ENCODE measurements at regions not wholly inside any gene's neighbourhood (a gene's known extent, or its start where the extent isn't known, plus 50 kb on each side); places are given as distances from the start of the nearest gene placed in this dataset.

DNA sequence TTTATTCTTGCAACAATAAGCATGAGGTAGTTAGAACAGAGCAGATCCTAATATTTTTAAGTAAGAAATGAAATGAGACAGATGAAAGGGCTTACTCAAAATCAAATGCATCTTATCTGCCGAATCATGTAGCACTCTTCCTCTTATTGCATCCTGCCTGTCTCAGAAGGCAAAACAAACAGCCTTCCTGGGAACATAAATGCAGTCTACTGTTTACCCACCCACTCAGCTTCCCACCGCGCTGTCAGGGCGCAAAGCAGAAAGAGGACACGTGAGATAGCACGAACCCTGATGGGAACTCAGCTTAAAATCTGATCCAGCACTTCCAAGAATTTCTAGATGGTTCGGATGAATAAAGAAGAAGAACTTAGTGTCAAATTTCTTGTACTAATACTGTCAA, 114.4 kb upstream of the CDK1 start:
- peak; percentile 27 for DNase-seq

- no peak for DNase-seq
Measured at GRCh38 chr10:60662917-60663614, 115.2 kb upstream of the CDK1 start.

GRCh38 chr10:60661637-60662036, 116.6 kb upstream of the CDK1 start:
- no peak for DNase-seq

DNA sequence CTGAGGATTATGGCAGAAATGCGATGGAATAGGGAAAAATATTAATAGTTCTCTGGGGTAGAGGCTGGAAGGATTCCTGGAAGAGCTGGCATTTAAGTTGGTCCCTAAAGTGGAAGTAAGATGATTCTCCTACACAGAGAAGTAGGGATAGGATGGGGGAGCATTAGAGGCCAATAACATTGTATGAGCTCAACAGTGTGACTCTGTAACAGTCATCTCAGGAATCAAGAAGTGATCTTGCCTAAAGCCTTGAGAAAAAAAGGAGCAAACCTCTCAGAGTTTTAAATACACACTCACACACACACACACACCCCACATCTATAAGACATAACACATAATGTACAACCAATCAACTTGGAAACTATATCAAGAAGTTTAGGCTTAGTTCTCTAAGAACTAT, 117.7 kb upstream of the CDK1 start:
- DNase-seq: no peak

DNA sequence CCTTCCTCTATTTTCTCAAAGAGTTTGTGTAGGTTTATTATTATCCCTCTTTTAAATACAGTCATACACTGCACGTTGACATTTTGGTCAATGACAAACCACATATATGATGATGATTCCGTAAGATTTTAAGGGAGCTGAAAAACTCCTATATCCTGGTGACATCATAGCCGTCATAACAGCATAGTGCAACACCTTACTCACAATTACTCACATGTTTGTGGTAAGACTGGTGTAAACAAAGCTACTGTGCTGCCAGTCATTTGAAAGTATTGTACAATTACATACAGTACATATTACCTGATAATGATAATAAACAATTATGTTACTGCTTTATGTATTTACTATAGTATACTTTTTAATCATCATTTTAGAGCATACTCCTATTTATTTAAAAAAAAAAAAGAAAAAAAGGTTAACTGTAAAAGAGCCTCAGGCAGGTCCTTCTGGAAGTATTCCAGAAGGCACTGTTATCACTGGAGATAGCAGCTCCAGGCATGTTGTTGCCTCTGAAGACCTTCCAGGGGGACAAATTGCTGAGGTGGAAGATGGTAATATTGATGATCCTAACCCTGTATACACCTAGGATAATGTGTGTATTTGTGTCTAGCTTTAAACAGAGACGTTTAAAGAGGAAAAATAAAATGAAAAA, 123.3 kb upstream of the CDK1 start:
- DNase-seq: no peak

DNA sequence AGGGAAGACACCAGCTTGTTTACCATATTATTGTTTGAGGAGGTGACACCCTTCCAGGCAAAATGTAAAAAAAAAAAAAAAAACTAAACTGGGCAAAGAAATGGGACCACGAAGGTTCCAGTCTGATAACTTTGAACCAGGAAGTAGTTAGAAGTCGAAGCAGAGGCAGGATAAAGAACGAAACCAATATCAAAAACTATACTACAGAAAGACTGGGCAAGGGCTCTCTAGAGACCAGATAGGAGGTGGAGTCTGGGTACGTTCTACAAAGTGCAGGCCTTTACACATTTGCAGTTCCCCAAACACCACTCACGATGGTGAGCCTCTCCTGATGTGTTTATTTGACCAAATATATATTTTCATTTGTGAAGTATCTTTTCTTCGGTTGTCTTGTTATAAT, 125.7 kb upstream of the CDK1 start:
- no peak for DNase-seq

DNA sequence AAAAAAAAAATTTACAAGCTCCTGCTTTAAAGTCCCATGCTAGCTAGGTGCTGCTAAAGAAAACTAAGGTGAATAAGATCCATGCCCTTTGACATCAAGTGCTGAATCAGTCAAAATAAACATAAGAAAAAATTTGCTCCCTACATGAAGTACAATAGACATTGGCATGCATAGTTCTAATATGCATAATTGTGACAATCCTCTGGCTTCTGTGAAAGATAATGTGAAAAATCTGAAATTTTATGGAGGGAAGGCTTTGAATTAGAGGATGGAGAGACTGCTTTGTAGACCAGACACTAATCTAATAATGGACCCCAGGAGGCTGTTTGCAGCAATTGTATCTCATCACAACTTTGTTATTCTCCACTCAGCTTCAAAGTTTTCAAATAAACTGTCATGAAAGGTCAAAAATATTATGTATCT, 127.9 kb upstream of the CDK1 start:
- DNase-seq: no peak

- no peak for DNase-seq
Measured at GRCh38 chr10:60649485-60650377, 128.5 kb upstream of the CDK1 start.

DNA sequence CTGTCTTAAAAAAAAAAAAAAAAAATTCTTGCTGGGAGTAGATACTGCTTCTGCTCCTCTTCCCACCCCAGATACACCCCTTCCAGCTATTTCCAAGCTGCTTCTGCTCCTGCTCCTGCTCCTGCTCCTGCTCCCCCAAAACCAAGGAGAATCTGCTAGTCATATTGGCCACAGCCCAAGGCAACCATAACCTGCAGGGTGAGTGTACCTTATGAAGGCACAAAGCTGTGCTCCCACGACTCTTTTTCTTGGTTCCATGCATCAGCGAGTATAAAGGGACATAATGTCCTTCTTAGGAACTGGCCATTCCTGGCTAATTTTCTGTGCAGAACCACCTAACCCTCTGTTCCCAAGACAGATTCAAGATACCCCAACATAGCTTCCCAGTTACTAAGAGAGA, 129.5 kb upstream of the CDK1 start:
- no peak for DNase-seq

DNA sequence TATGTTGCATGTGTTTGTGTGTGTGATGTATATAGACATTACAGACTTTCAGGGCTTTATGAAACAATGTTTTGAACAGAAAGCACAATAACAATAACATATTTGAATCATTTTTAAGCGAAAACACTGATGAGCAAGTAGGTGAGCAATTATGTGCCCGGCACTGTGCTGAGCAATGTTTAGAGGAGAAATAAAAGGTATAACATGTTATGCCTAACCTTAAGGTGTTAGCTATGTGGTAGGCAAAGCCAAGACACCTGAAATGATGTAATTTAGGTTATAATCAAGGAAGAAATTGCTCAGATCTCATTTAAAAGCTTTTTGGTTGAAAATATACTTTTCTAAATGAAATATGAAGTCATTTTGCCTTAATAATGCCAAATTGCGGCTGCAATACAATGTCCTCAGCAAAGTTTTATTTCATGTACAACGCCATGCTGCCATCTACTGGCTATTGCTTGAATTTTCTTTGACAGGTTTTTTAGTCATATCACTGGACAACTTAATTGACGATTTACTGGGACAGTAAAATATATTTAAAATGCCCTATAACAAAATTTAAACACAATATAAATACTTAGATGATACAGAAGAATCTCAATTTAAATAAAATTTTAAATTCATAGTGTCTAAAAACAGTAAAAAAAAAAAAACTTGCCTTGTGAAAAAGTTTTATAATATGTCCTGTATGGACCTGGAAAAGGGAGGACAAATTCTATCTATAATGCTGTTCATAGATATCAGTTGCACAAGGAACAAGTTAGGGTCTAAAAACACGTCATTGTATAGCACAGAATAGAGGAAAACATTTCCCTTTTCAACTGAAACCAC, 131.1 kb upstream of the CDK1 start:
- no peak for DNase-seq

- no peak for DNase-seq
Measured at GRCh38 chr10:60645980-60646379, 132.3 kb upstream of the CDK1 start.

DNA sequence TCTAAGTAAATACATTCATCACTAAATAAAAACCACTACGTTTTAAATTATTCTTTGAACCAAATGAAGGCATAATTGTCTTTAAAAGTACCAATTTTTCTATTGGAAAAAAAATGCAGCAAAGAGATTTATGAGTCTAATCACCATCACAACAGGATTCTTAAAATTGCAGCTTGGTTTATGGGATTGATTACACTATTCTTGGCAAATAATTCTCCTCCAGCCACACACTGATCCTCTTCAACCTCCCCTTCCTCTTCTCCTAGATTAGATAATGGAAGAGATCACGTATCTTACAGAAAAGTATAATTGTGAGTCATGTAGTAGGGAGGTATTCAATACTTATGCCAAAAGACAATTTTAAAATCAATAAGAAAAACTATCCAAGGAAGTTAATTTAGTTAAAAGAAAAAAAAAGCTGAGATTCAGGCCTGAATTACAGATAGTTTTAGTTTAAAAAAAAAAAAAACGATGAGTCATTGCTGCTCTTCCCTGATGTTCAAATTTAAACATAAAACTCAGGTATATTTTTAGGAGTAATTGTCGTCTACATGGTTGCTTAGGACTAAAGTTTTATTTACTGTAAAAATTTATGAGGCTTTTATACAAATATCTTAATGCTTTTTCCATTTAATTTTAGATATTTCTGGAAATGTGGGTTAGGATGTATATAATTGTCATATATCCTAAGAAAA, 133.7 kb upstream of the CDK1 start:
- DNase-seq: no peak

GRCh38 chr10:60643874-60644273, 134.4 kb upstream of the CDK1 start:
- DNase-seq: no peak

DNA sequence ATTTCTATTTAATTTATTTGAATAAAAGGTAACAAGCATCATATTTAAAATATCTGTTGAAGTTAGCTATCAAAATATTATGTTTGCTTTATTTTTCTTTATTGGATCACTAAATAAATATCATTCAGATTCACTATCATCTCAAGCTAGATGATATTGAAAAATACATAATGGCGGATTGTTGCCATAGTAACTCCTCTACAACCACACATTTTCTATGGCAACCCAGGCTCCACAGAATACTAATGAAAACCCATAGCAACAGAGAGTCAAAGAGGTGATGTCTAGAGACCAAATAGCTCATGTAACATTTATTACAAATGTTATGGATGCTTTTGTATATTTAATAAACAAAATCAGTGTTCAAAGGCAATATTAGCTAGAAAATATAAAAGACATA, 148.9 kb upstream of the CDK1 start:
- DNase-seq: no peak

- no peak for DNase-seq
Measured at GRCh38 chr10:60627778-60628748, 150.2 kb upstream of the CDK1 start.

DNA sequence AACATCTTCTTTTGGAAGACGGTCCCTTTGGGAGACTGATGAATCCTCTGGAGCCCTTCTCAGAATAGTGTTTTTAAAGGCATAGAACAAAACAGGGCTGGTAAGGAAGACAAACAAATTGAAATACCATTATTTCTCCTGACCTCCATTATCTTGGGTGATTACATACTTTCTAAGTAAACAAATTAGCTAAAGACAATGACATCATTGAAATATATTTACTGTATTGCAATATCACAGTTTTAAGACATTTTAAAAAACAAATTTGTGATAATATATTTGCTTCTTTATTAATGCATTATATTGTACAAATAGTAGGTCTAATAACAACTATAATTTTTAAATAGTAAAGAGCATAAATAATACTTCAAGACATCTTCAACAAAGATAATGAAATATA, 152.2 kb upstream of the CDK1 start:
- no peak for DNase-seq

- DNase-seq: no peak
Measured at GRCh38 chr10:60623627-60624026, 154.7 kb upstream of the CDK1 start.

DNA sequence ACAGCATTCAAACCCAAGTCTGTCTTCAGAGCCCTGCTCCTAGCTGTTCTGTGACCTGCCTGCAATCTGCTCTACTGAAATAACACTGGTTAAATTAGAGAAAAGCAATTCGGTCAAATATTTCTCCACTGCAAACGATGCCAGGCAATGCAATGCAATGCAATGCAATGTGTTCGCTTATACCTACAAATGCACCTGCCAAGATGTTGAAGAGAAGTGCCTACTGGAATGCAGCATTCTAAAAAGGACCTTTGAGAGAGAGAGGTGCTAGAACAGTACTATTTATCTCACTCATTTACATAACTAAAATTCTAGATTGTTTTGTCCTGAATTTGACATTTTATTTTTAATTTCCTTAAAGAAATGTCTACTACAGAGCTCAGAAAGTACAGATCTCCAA, 157.3 kb upstream of the CDK1 start:
- no peak for DNase-seq

- DNase-seq: no peak
Measured at GRCh38 chr10:60618861-60619260, 159.4 kb upstream of the CDK1 start.

DNA sequence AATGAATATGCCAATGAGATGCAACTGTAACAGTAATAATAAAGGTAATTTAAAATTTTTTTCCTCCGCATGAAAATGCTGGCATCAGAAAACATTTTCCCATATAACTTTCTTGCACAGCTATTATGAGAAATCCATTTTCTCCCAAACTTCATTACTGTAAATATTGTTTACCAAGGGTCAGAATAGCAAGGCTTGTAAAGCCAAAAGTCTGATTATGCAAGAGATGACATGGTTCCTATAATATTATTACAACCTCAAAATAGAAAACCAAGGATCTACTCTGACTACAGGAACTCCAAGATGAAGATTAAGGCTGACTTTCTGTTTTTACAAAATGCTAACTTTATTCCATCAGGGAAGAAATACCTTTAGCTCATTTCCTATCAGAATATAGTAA, 162.7 kb upstream of the CDK1 start:
- no peak for DNase-seq

DNA sequence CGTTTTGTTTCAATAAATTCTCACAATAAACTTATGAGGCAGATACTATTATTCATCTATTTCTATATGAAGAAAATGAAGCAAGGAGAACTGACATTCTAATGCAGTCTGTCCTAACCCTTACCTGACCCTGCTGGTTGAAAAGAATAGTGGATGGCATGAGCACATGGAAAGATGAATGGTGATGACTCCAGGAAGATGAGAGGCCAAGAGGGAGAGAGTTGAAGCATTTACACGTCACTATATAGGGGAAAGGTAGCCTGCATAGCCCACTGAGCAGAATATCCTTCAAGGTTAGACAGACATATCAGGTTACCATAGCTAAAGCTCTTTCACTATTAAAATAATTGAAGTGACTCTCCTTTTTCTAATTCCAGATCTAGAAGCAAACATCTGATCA, 163.9 kb upstream of the CDK1 start:
- no peak for DNase-seq
